Endothelial cell (in vitro differentiated cells): ENCODE measurements at regions not wholly inside any gene's neighbourhood (a gene's known extent, or its start where the extent isn't known, plus 50 kb on each side); places are given as distances from the start of the nearest gene placed in this dataset.
"Not testable (repeated sequence)": the region's sequence is repeated elsewhere in the genome, so short reads cannot be mapped to it uniquely, and the experiment has no call there.

Experiments
- DNase-seq: peaks from one replicate; pipeline ENCODE4 v3.0.0; 2021; ENCODE audit warnings: low spot score
- H3K27ac Mint-ChIP-seq: one replicate; pipeline ENCODE4 v1.8.0; 2021; ENCODE audit warnings: mixed read lengths, inconsistent platforms; ENCODE audit not compliant: unreplicated experiment
- H3K27me3 Mint-ChIP-seq: one replicate; pipeline ENCODE4 v1.8.0; 2021; ENCODE audit warnings: mild to moderate bottlenecking, moderate library complexity, mixed read lengths, inconsistent platforms; ENCODE audit not compliant: unreplicated experiment
- H3K36me3 Mint-ChIP-seq: one replicate; pipeline ENCODE4 v1.8.0; 2021; ENCODE audit warnings: mild to moderate bottlenecking, low read depth, mixed read lengths, inconsistent platforms; ENCODE audit not compliant: unreplicated experiment
- H3K4me1 Mint-ChIP-seq: one replicate; pipeline ENCODE4 v1.8.0; 2021; ENCODE audit warnings: mild to moderate bottlenecking, mixed read lengths, inconsistent platforms; ENCODE audit not compliant: unreplicated experiment
- H3K4me3 Mint-ChIP-seq: one replicate; pipeline ENCODE4 v1.8.0; 2021; ENCODE audit warnings: mild to moderate bottlenecking, mixed read lengths, inconsistent platforms; ENCODE audit not compliant: unreplicated experiment
- H3K9me3 Mint-ChIP-seq: one replicate; pipeline ENCODE4 v1.8.0; 2021; ENCODE audit warnings: mixed read lengths, inconsistent platforms; ENCODE audit not compliant: unreplicated experiment

DNA sequence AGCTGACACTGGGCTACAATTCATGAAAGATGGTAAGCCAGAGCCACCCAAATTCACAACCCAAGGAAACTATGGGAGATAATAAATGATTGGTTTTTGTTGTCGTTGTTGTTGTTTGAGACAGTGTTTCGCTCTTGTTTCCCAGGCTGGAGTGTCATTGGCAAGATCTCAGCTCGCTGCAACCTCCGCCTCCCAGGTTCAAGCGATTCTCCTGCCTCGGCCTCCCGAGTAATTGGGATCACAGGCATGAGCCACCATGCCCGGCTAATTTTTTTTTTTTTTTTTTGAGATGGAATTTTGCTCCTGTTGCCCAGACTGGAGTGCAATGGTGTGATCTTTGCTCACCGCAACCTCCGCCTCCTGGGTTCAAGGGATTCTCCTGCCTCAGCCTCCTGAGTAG lies 65.9 kb upstream of the METTL9 start:
- H3K36me3 Mint-ChIP-seq, H3K27ac Mint-ChIP-seq, H3K27me3 Mint-ChIP-seq, H3K4me3 Mint-ChIP-seq, DNase-seq, H3K4me1 Mint-ChIP-seq, H3K9me3 Mint-ChIP-seq: not testable (repeated sequence)

DNA sequence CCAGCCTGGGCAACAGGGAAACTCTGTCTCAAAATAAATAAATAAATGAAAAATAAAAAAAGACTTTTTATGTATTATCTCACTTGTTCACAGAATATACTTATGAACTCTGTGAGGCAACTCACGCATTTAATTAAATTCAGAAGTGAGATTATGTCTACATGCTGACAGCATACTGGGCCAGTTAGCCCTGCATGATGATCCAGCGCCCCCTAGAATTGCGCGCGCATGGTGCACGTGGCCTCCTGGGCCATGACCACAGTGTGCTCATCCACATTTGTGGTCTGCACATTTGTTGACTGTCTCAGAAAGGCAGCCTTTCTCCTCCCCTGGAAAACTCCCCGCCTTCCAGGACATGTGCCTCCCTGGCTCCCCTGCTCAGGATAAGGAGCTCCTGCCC lies 64.8 kb upstream of the METTL9 start:
- DNase-seq, H3K9me3 Mint-ChIP-seq, H3K4me1 Mint-ChIP-seq, H3K27me3 Mint-ChIP-seq, H3K27ac Mint-ChIP-seq, H3K36me3 Mint-ChIP-seq, H3K4me3 Mint-ChIP-seq: not testable (repeated sequence)

GRCh38 chr16:21535201-21535600 lies 64.2 kb upstream of the METTL9 start:
- H3K27me3 Mint-ChIP-seq, DNase-seq, H3K9me3 Mint-ChIP-seq: not testable (repeated sequence)

DNA sequence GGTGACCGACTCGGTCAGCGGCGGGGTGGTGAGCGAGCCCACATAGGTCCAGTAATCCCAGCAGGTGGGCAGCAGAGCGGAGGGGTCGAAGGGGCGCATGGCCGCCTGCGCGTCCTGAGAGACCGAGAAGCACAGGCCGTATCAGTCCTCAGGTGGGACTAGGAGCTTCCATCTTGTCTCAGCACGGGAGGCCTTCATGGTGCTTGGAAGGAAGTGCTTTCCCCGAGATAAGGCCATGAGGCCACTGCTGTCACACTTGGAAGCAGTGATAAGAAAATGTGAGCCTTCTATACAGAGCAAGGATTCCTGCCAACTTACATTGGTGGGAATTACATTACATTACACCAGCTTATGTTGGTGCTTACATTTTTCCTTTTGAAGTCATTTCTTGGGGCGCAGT lies 62.6 kb upstream of the METTL9 start:
- peaks cover 11% of the 10 kb centered on the region for H3K4me1 Mint-ChIP-seq
- H3K27me3 Mint-ChIP-seq, H3K27ac Mint-ChIP-seq, H3K4me3 Mint-ChIP-seq, H3K9me3 Mint-ChIP-seq, DNase-seq, H3K36me3 Mint-ChIP-seq: not testable (repeated sequence)

More at GRCh38 chr16:21535201-21535600, 64.2 kb upstream of the METTL9 start:
- H3K4me1 Mint-ChIP-seq, H3K27ac Mint-ChIP-seq, H3K36me3 Mint-ChIP-seq, H3K4me3 Mint-ChIP-seq: not testable (repeated sequence)

DNA sequence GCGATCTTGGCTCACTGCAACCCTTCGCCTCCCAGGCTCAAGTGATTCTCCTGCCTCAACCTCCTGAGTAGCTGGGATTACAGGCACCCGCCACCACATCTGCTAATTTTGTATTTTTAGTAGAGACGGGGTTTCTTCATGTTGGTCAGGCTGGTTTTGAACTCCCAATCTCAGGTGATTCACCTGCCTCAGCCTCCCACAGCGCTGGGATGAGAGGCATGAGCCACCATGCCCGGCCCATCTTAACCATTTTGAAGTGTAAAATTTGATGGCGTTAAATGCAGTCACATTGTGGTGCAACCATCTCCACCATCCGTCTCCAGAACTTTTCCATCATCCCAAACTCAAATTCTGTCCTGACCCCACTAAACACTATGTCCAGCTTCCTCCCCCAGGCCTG lies 61.8 kb upstream of the METTL9 start:
- not testable (repeated sequence) for H3K27me3 Mint-ChIP-seq, H3K4me3 Mint-ChIP-seq, H3K27ac Mint-ChIP-seq, H3K36me3 Mint-ChIP-seq, H3K9me3 Mint-ChIP-seq, DNase-seq
- H3K4me1 Mint-ChIP-seq = peaks cover 13% of the 10 kb centered on the region

GRCh38 chr16:21539107-21539618 lies 60.2 kb upstream of the METTL9 start:
- peaks cover 13% of the 10 kb centered on the region for H3K4me1 Mint-ChIP-seq
- H3K9me3 Mint-ChIP-seq, H3K27ac Mint-ChIP-seq, H3K36me3 Mint-ChIP-seq, DNase-seq, H3K27me3 Mint-ChIP-seq, H3K4me3 Mint-ChIP-seq: not testable (repeated sequence)

GRCh38 chr16:21540770-21541433 lies 58.5 kb upstream of the METTL9 start:
- not testable (repeated sequence) for H3K27me3 Mint-ChIP-seq, H3K4me3 Mint-ChIP-seq, DNase-seq, H3K36me3 Mint-ChIP-seq, H3K9me3 Mint-ChIP-seq
- Mint-ChIP-seq H3K27ac (peak overlapping the region; percentile 30), H3K4me1 (peaks cover 17% of the 10 kb centered on the region)

GRCh38 chr16:21541611-21542051 lies 57.7 kb upstream of the METTL9 start:
- not testable (repeated sequence) for H3K9me3 Mint-ChIP-seq, DNase-seq, H3K36me3 Mint-ChIP-seq, H3K27ac Mint-ChIP-seq, H3K4me3 Mint-ChIP-seq, H3K27me3 Mint-ChIP-seq
- peaks cover 18% of the 10 kb centered on the region for H3K4me1 Mint-ChIP-seq

GRCh38 chr16:21542075-21542474 lies 57.3 kb upstream of the METTL9 start:
- H3K27ac Mint-ChIP-seq, H3K9me3 Mint-ChIP-seq, H3K4me3 Mint-ChIP-seq, H3K36me3 Mint-ChIP-seq, H3K27me3 Mint-ChIP-seq, DNase-seq: not testable (repeated sequence)
- peaks cover 18% of the 10 kb centered on the region for H3K4me1 Mint-ChIP-seq

DNA sequence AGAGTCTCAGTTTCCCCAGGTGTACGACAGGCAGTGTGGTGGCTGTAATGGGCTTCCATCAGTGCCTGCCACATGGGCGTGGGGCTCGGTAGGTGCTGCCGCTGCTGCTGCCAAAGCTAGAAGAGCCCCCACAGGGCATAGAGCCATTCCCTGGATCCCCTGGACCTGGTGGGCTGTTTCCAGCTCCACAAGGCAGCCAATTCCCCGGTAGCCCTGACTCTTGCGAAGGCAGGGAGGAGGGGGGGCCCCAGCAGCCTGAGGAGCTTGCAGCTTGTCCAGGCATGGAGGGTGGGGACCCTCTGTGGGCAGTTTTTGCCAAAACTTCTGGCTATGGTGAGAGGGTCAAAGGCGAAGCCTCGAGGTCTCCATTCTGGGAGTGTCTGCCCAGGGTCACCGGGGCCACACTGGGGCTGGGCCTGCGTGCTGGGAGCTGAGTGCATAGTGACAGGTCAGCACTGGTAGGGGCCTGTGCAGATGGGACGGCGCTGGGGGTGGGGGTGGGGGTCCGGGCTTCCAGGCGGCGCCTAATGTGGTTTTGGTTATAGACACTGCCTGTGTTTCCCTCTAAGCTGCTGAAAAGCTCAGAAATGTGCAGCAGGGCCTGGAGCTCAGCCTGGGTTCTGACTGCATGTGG lies 56.8 kb upstream of the METTL9 start:
- H3K27me3 Mint-ChIP-seq, H3K27ac Mint-ChIP-seq, H3K9me3 Mint-ChIP-seq, H3K36me3 Mint-ChIP-seq, DNase-seq, H3K4me3 Mint-ChIP-seq: not testable (repeated sequence)
- peaks cover 18% of the 10 kb centered on the region for H3K4me1 Mint-ChIP-seq

DNA sequence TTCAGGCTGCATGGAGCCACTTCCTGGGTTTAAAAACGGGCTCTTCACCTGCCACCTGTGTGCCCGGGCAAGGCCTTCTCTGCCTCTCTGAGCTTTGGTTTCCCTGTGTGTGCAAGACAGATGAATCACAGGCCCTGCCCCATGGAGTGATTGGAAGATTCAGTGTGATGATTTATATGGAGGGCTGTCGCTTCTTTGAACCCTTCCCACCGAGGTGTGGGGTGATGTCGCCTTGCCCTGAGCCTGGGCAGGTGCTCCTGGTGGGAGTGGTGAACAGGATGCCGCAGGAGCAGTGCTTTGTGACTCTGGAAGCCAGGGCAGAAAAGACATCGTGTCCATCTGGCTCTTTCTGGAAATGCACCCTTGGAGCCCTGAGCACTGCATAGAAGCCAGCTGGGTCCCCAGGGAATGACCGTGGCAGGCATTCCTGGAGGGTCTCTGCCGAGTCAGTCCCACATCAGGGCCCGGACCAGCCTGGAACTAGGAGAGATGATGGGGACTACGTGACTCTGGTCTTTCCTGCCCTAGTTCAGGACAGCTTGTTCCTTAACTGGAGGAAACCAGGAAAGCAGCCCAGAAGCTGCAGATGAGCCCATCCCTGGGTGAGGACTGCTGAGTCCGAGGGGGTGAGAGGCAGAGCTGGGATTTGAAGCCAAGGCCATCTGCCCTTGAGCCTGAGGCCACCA lies 56.1 kb upstream of the METTL9 start:
- not testable (repeated sequence) for H3K36me3 Mint-ChIP-seq, H3K27me3 Mint-ChIP-seq, H3K27ac Mint-ChIP-seq, H3K4me3 Mint-ChIP-seq, H3K9me3 Mint-ChIP-seq, DNase-seq
- H3K4me1 Mint-ChIP-seq = peaks cover 18% of the 10 kb centered on the region
